Cardiac fibroblast (primary cell): ENCODE measurements at regions not wholly inside any gene's neighbourhood (a gene's known extent, or its start where the extent isn't known, plus 50 kb on each side); places are given as distances from the start of the nearest gene placed in this dataset.

Source experiments
- DNase-seq, 2 donors: peaks; one replicate each; pipeline versions ENCODE4 v3.0.0 to v3.0.0-alpha.2; 2010; ENCODE audit warnings: low read depth in 2 of 2
- H3K4me3 ChIP-seq, 2 donors: replicated peaks in 1 of 2; 1 replicate in 1 of 2; 2 replicates in 1 of 2; pipeline ENCODE4 v1.5.1; 2011; ENCODE audit warnings: low read depth in 2 of 2, low read length in 2 of 2, mild to moderate bottlenecking in 2 of 2, moderate library complexity in 1 of 2
- CTCF ChIP-seq: IDR thresholded peaks from one replicate; pipeline ENCODE4 v1.5.1; 2011; ENCODE audit warnings: low read depth, mild to moderate bottlenecking, low read length, inconsistent platforms

GRCh38 chr3:144437989-144438388, 466.4 kb downstream of the DIPK2A start:
- TF ChIP-seq CTCF: no peak
- H3K4me3 ChIP-seq: no peak overlapping the region
- no peak for DNase-seq

- TF ChIP-seq CTCF: no peak
- H3K4me3 ChIP-seq: no peak overlapping the region
- no peak for DNase-seq
Measured at GRCh38 chr3:144444061-144444460, 472.4 kb downstream of the DIPK2A start.

GRCh38 chr3:144444546-144444945, 472.9 kb downstream of the DIPK2A start:
- no peak overlapping the region for H3K4me3 ChIP-seq
- TF ChIP-seq CTCF: no peak
- DNase-seq: no peak

- DNase-seq: no peak
- TF ChIP-seq CTCF: no peak
- no peak overlapping the region for H3K4me3 ChIP-seq
Measured at GRCh38 chr3:144455841-144456440, 484.3 kb downstream of the DIPK2A start.

GRCh38 chr3:144457758-144458157, 486.1 kb downstream of the DIPK2A start:
- no peak for TF ChIP-seq CTCF
- DNase-seq: no peak
- H3K4me3 ChIP-seq: no peak overlapping the region

GRCh38 chr3:144458283-144458682, 486.7 kb downstream of the DIPK2A start:
- no peak overlapping the region for H3K4me3 ChIP-seq
- DNase-seq: no peak
- no peak for TF ChIP-seq CTCF

GRCh38 chr3:144462337-144462736, 490.7 kb downstream of the DIPK2A start:
- DNase-seq: no peak
- H3K4me3 ChIP-seq: no peak overlapping the region
- no peak for TF ChIP-seq CTCF
